Panc1 (cell line): ENCODE measurements at regions not wholly inside any gene's neighbourhood (a gene's known extent, or its start where the extent isn't known, plus 50 kb on each side); places are given as distances from the start of the nearest gene placed in this dataset.

Experiments
- ATAC-seq: fragments of 200-7000 bp; cut with Tn5 transposase; 2 replicates; pipeline ENCODE4 v1.9.1; 2020; ENCODE audit warnings: mild to moderate bottlenecking, moderate library complexity
- BruUV-seq: library from RNA; stranded (reverse); fragments of 400-500 nt; replicated peaks from 2 replicates; lab custom pipeline; 2021; lab: Mats Ljungman, UMichigan
- CTCF ChIA-PET: fragments of 300-600 bp; sonication (Branson Sonifier 250); formaldehyde crosslinking; loops from one replicate; lab custom pipeline; 2022; ENCODE audit warnings: antibody characterized with exemption; lab: Charles Lee
- POLR2A ChIA-PET: fragments of 300-600 bp; sonication (Branson Sonifier 250); formaldehyde crosslinking; loops from one replicate; lab custom pipeline; 2022; ENCODE audit warnings: antibody characterized with exemption; lab: Charles Lee
- DNase-seq: peaks from one replicate; pipeline ENCODE4 v3.0.0-alpha.2; 2010; ENCODE audit warnings: low read depth, low spot score
- H3K27ac ChIP-seq: 2 replicates; pipeline ENCODE4 v1.5.1; 2011; ENCODE audit warnings: mild to moderate bottlenecking, low read length, inconsistent platforms
- H3K27me3 ChIP-seq: fragments of 200-500 bp; sonication (Bioruptor generic); 2 replicates; pipeline ENCODE4 v1.6.0; 2014; ENCODE audit warnings: low read length, inconsistent platforms; ENCODE audit not compliant: control insufficient read depth, insufficient read depth
- H3K36me3 ChIP-seq: fragments of 200-500 bp; sonication (Bioruptor generic); 2 replicates; pipeline ENCODE4 v1.5.1; 2014; ENCODE audit warnings: inconsistent platforms, mild to moderate bottlenecking, low read length, moderate library complexity; ENCODE audit not compliant: control insufficient read depth, insufficient read depth
- H3K4me1 ChIP-seq: 2 replicates; pipeline ENCODE4 v1.5.1; 2011; ENCODE audit warnings: inconsistent platforms, mild to moderate bottlenecking, low read length, moderate library complexity; ENCODE audit not compliant: control insufficient read depth, insufficient read depth
- H3K4me3 ChIP-seq, 2 experiments: 2 replicates each; pipeline ENCODE4 v1.5.1; 2011 to 2012; ENCODE audit warnings: low read depth in 2 of 2, low read length in 2 of 2, mild to moderate bottlenecking in 2 of 2, inconsistent platforms in 1 of 2, moderate library complexity in 1 of 2
- H3K9me3 ChIP-seq: fragments of 200-500 bp; sonication (Bioruptor generic); 2 replicates; pipeline ENCODE4 v1.5.1; 2014; ENCODE audit warnings: low read depth, mild to moderate bottlenecking, inconsistent platforms, low read length, moderate library complexity; ENCODE audit not compliant: control insufficient read depth, insufficient read depth
- CTCF ChIP-seq: fragments of 450-650 bp; IDR thresholded peaks from 2 replicates; pipeline ENCODE4 v1.5.1; 2017; ENCODE audit warnings: mild to moderate bottlenecking
- POLR2AphosphoS5 ChIP-seq: IDR thresholded peaks from 2 replicates; pipeline ENCODE4 v1.6.1; 2012; ENCODE audit warnings: mild to moderate bottlenecking, low read depth, low read length, moderate library complexity
- REST ChIP-seq, 2 experiments: IDR thresholded peaks; 2 replicates each; pipeline ENCODE4 v1.6.1; 2011 to 2012; ENCODE audit warnings: low read depth in 2 of 2, control low read depth in 1 of 2, low read length in 1 of 2, mild to moderate bottlenecking in 1 of 2, moderate library complexity in 1 of 2; ENCODE audit not compliant: insufficient read depth in 1 of 2
- SIN3A ChIP-seq: IDR thresholded peaks from 2 replicates; pipeline ENCODE4 v1.6.1; 2012; ENCODE audit warnings: low read depth, mild to moderate bottlenecking, low read length, moderate library complexity, borderline replicate concordance; ENCODE audit not compliant: insufficient read depth
- TCF7L2 ChIP-seq: IDR thresholded peaks from 2 replicates; pipeline ENCODE4 v1.6.1; 2011; ENCODE audit warnings: mild to moderate bottlenecking, low read depth, low read length, inconsistent platforms
- in situ Hi-C: cut with HindIII; loops from 2 replicates; pipeline ENCODE4 v1.10.0; 2016; ENCODE audit warnings: low sequenced_read_pairs, low pct_unique_long_range_greater_than_20kb
- intact Hi-C: fragments of 100-400 bp; cut with micrococcal nuclease; formaldehyde crosslinking; loops from one replicate; pipeline ENCODE4 v1.10.0; 2022; ENCODE audit not compliant: unreplicated experiment

- POLR2A ChIA-PET, result no interaction called here
- intact Hi-C loops, result no loop called here
Observed at GRCh38 chr2:122885436-122885835, 1130.0 kb downstream of the TSN start.

GRCh38 chr2:122886479-122887145 is 1131.2 kb downstream of the TSN start:
- Histone ChIP-seq H3K4me1 (no peaks in the 10 kb centered on the region), H3K4me3 (no peak overlapping the region), H3K36me3 (no peaks in the 10 kb centered on the region), H3K27ac (no peak overlapping the region), H3K9me3 (no peaks in the 10 kb centered on the region), H3K27me3 (no peaks in the 10 kb centered on the region)
- no peak for ATAC-seq
- in situ Hi-C loops (no loop called here), intact Hi-C loops (no loop called here)
- DNase-seq, result no peak
- BruUV-seq, result no TSS peak
- ChIA-PET POLR2A (no interaction called here), CTCF (no interaction called here)
- TF ChIP-seq SIN3A (no peak), REST (IDR thresholded peaks at IDR 0.05; ENCODE audit: insufficient read depth in 1 of 2, low read depth in 2 of 2, low read length in 1 of 2) (no peak), CTCF (no peak), TCF7L2 (no peak), POLR2AphosphoS5 (no peak)

More at GRCh38 chr2:122885436-122885835, 1130.0 kb downstream of the TSN start:
- no TSS peak for BruUV-seq
- ATAC-seq (no peak), DNase-seq (no peak)
- CTCF ChIA-PET, result no interaction called here
- no peak overlapping the region for H3K27ac ChIP-seq
- no peak for TF ChIP-seq TCF7L2
- TF ChIP-seq REST (IDR thresholded peaks at IDR 0.05; ENCODE audit: insufficient read depth in 1 of 2, low read depth in 2 of 2, low read length in 1 of 2), result no peak
- TF ChIP-seq POLR2AphosphoS5, result no peak
- no peak for TF ChIP-seq SIN3A
- TF ChIP-seq CTCF, result no peak
- H3K36me3 ChIP-seq, result no peaks in the 10 kb centered on the region
- H3K9me3 ChIP-seq, result no peaks in the 10 kb centered on the region
- H3K4me3 ChIP-seq, result no peak overlapping the region
- no peaks in the 10 kb centered on the region for H3K4me1 ChIP-seq
- no peaks in the 10 kb centered on the region for H3K27me3 ChIP-seq
- in situ Hi-C loops, result no loop called here
